IMR-90 (cell line): ENCODE measurements at regions not wholly inside any gene's neighbourhood (a gene's known extent, or its start where the extent isn't known, plus 50 kb on each side); places are given as distances from the start of the nearest gene placed in this dataset.

Experiments
- BHLHE40 ChIP-seq: fragments of 150-350 bp; IDR thresholded peaks from 2 replicates; pipeline ENCODE4 v1.6.1; 2016; ENCODE audit warnings: mild to moderate bottlenecking, low read depth, low read length
- CEBPB ChIP-seq: IDR thresholded peaks from 2 replicates; pipeline ENCODE4 v1.6.1; 2012; ENCODE audit warnings: low read depth, low read length, improper control_type of control experiment
- CHD1 ChIP-seq: IDR thresholded peaks from 2 replicates; pipeline ENCODE4 v1.6.1; 2012; ENCODE audit warnings: low read depth, low read length, improper control_type of control experiment
- FOS ChIP-seq: fragments of 150-350 bp; IDR thresholded peaks from 2 replicates; pipeline ENCODE4 v1.6.1; 2016; ENCODE audit warnings: low read depth, low read length
- MAFK ChIP-seq: IDR thresholded peaks from 2 replicates; pipeline ENCODE4 v1.6.1; 2012; ENCODE audit warnings: low read depth, low read length, improper control_type of control experiment
- MXI1 ChIP-seq: IDR thresholded peaks from 2 replicates; pipeline ENCODE4 v1.6.1; 2012; ENCODE audit warnings: low read depth, mild to moderate bottlenecking, low read length, moderate library complexity, borderline replicate concordance
- NFE2L2 ChIP-seq: fragments of 150-350 bp; IDR thresholded peaks from 2 replicates; pipeline ENCODE4 v1.6.1; 2016; ENCODE audit warnings: low read depth, mild to moderate bottlenecking, low read length
- POLR2A ChIP-seq: IDR thresholded peaks from 2 replicates; pipeline ENCODE4 v1.6.1; 2012; ENCODE audit warnings: mild to moderate bottlenecking, low read depth, low read length
- RAD21 ChIP-seq: IDR thresholded peaks from 2 replicates; pipeline ENCODE4 v1.6.1; 2012; ENCODE audit warnings: low read length, improper control_type of control experiment
- RCOR1 ChIP-seq: IDR thresholded peaks from 2 replicates; pipeline ENCODE4 v1.6.1; 2012; ENCODE audit warnings: mild to moderate bottlenecking, low read length, improper control_type of control experiment; ENCODE audit not compliant: insufficient replicate concordance
- RFX5 ChIP-seq: IDR thresholded peaks from 2 replicates; pipeline ENCODE4 v1.8.0; 2012; ENCODE audit warnings: low read depth, mild to moderate bottlenecking, low read length, moderate library complexity
- TF ChIP-seq, protein P1 (sequence below): conservative IDR thresholded peaks from 2 replicates; pipeline ENCODE4 v1.5.1; 2012; ENCODE audit warnings: mild to moderate bottlenecking, low read depth, low read length, improper control_type of control experiment
- TF ChIP-seq, protein P2 (sequence below): fragments of 150-350 bp; IDR thresholded peaks from 2 replicates; pipeline ENCODE4 v1.6.1; 2017; ENCODE audit warnings: mild to moderate bottlenecking, antibody characterized with exemption, low read length, low read depth
- TF ChIP-seq, protein P3 (sequence below): fragments of 150-350 bp; IDR thresholded peaks from 2 replicates; pipeline ENCODE4 v1.6.1; 2016; ENCODE audit warnings: low read depth, mild to moderate bottlenecking, low read length, moderate library complexity, borderline replicate concordance

DNA sequence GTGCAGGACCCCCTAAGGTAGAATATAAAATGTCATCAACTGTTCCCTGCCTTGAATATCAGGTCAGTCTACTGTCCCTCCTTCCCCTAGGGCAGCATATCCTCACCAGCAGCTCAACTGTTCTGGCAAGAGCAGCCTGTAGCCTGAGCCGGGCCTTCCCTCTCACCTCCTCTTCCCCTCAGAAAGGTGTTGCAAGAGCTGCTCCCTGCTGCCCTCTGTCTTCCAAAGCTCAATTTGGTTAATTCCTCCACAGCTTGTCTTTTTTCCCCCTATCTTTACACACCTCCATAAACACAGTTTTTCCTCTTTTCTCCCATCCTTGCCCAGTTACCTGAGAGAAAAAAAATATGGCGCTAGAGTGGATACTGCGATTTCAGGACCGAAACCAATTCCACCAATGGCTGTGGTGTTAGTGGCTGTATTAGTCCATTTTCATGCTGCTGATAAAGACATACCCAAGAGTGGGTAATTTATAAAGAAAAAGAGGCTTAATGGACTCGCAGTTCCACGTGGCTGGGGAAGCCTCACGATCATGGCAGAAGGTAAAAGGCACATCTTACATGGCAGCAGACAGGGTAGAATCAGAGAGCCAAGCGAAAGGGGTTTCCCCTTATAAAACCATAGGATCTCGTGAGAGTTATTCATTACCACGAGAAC, 184.7 kb downstream of the MREG start:
- TF ChIP-seq, protein P1, sequence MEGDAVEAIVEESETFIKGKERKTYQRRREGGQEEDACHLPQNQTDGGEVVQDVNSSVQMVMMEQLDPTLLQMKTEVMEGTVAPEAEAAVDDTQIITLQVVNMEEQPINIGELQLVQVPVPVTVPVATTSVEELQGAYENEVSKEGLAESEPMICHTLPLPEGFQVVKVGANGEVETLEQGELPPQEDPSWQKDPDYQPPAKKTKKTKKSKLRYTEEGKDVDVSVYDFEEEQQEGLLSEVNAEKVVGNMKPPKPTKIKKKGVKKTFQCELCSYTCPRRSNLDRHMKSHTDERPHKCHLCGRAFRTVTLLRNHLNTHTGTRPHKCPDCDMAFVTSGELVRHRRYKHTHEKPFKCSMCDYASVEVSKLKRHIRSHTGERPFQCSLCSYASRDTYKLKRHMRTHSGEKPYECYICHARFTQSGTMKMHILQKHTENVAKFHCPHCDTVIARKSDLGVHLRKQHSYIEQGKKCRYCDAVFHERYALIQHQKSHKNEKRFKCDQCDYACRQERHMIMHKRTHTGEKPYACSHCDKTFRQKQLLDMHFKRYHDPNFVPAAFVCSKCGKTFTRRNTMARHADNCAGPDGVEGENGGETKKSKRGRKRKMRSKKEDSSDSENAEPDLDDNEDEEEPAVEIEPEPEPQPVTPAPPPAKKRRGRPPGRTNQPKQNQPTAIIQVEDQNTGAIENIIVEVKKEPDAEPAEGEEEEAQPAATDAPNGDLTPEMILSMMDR: peak; percentile 58
- TF ChIP-seq POLR2A (no peak), MAFK (no peak), CEBPB (peak; percentile 90), MXI1 (no peak), RCOR1 (no peak), CHD1 (no peak), RFX5 (no peak), RAD21 (peak; percentile 62), FOS (no peak), BHLHE40 (no peak), NFE2L2 (no peak)
- TF ChIP-seq, protein P2, sequence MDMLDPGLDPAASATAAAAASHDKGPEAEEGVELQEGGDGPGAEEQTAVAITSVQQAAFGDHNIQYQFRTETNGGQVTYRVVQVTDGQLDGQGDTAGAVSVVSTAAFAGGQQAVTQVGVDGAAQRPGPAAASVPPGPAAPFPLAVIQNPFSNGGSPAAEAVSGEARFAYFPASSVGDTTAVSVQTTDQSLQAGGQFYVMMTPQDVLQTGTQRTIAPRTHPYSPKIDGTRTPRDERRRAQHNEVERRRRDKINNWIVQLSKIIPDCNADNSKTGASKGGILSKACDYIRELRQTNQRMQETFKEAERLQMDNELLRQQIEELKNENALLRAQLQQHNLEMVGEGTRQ: no peak
- TF ChIP-seq, protein P3, sequence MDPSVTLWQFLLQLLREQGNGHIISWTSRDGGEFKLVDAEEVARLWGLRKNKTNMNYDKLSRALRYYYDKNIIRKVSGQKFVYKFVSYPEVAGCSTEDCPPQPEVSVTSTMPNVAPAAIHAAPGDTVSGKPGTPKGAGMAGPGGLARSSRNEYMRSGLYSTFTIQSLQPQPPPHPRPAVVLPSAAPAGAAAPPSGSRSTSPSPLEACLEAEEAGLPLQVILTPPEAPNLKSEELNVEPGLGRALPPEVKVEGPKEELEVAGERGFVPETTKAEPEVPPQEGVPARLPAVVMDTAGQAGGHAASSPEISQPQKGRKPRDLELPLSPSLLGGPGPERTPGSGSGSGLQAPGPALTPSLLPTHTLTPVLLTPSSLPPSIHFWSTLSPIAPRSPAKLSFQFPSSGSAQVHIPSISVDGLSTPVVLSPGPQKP: no peak
